ENCODE measurements at regions not wholly inside any gene's neighbourhood (a gene's known extent, or its start where the extent isn't known, plus 50 kb on each side); places are given as distances from the start of the nearest gene placed in this dataset.

- Mint-ChIP-seq H3K27ac (no peak overlapping the region), H3K27me3 (no peaks in the 10 kb centered on the region), H3K36me3 (peaks cover 33 to 48% (median 36%) of the 10 kb centered on the region in 3 donors), H3K4me1 (no peaks in the 10 kb centered on the region), H3K9me3 (peaks cover 0 to 12% (median 7%) of the 10 kb centered on the region in 9 donors), H3K4me3 (no peak overlapping the region)
- ATAC-seq (no peak), DNase-seq (no peak)
- POLR2A ChIA-PET, result no interaction called here
These were observed 58.4 kb upstream of the NT5C1B start for GRCh38 chr2:18647731-18648130.

GRCh38 chr2:18645315-18645714 is 55.9 kb upstream of the NT5C1B start:
- no peaks in the 10 kb centered on the region for H3K27me3 Mint-ChIP-seq
- ATAC-seq (no peak), DNase-seq (no peak)
- no peaks in the 10 kb centered on the region for H3K4me1 Mint-ChIP-seq
- POLR2A ChIA-PET, result no interaction called here
- peaks cover 0 to 12% (median 7%) of the 10 kb centered on the region in 9 donors for H3K9me3 Mint-ChIP-seq
- no peak overlapping the region for H3K27ac Mint-ChIP-seq
- no peak overlapping the region for H3K4me3 Mint-ChIP-seq
- peaks cover 36 to 62% (median 38%) of the 10 kb centered on the region in 3 donors for H3K36me3 Mint-ChIP-seq

- Mint-ChIP-seq H3K9me3 (peaks cover 0 to 12% (median 8%) of the 10 kb centered on the region in 9 donors), H3K27me3 (no peaks in the 10 kb centered on the region), H3K27ac (no peak overlapping the region), H3K4me3 (no peak overlapping the region), H3K36me3 (peaks cover 36 to 64% (median 40%) of the 10 kb centered on the region in 3 donors), H3K4me1 (peaks cover 0 to under 1% (median 0%) of the 10 kb centered on the region in 4 donors)
- DNase-seq (no peak), ATAC-seq (no peak)
- POLR2A ChIA-PET, result no interaction called here
These were observed 54.7 kb upstream of the NT5C1B start for GRCh38 chr2:18644115-18644462.

GRCh38 chr2:18643326-18644114 is 54.2 kb upstream of the NT5C1B start:
- ATAC-seq, result no peak
- Mint-ChIP-seq H3K9me3 (peaks cover 0 to 13% (median 9%) of the 10 kb centered on the region in 9 donors), H3K4me1 (peaks cover 0 to 1% (median 0%) of the 10 kb centered on the region in 4 donors), H3K27me3 (no peaks in the 10 kb centered on the region), H3K36me3 (peaks cover 37 to 66% (median 44%) of the 10 kb centered on the region in 3 donors), H3K27ac (no peak overlapping the region), H3K4me3 (no peak overlapping the region)
- POLR2A ChIA-PET, result no interaction called here
- no peak for DNase-seq

- DNase-seq, result no peak
- peaks cover 46 to 67% (median 47%) of the 10 kb centered on the region in 3 donors for H3K36me3 Mint-ChIP-seq
These were observed 52.5 kb upstream of the NT5C1B start for GRCh38 chr2:18641823-18642222.

GRCh38 chr2:18639756-18640453 is 50.5 kb upstream of the NT5C1B start:
- Mint-ChIP-seq H3K36me3 (peaks cover 49 to 70% (median 52%) of the 10 kb centered on the region in 3 donors), H3K4me3 (no peak overlapping the region), H3K9me3 (peaks cover 18 to 47% (median 33%) of the 10 kb centered on the region in 9 donors), H3K27me3 (no peaks in the 10 kb centered on the region), H3K4me1 (peaks cover 0 to 1% (median under 1%) of the 10 kb centered on the region in 4 donors), H3K27ac (no peak overlapping the region)
- ATAC-seq, result no peak
- DNase-seq, result no peak
- POLR2A ChIA-PET, result no interaction called here

More at GRCh38 chr2:18641823-18642222, 52.5 kb upstream of the NT5C1B start:
- POLR2A ChIA-PET, result no interaction called here
- no peak overlapping the region for H3K4me3 Mint-ChIP-seq
- H3K27ac Mint-ChIP-seq, result no peak overlapping the region
- peaks cover 3 to 30% (median 18%) of the 10 kb centered on the region in 9 donors for H3K9me3 Mint-ChIP-seq
- no peak for ATAC-seq
- H3K27me3 Mint-ChIP-seq, result no peaks in the 10 kb centered on the region
- peaks cover 0 to 1% (median under 1%) of the 10 kb centered on the region in 4 donors for H3K4me1 Mint-ChIP-seq

Data from naive thymus-derived CD8-positive, alpha-beta T cell (primary cell).